Duodenal mucosa (tissue), 2 donors: ENCODE measurements at regions not wholly inside any gene's neighbourhood (a gene's known extent, or its start where the extent isn't known, plus 50 kb on each side); places are given as distances from the start of the nearest gene placed in this dataset.

Source experiments
- H3K27ac ChIP-seq: one replicate; pipeline ENCODE4 v1.7.0; 2013; ENCODE audit warnings: low read depth, low read length
- H3K27me3 ChIP-seq, 2 donors: one replicate each; pipeline ENCODE4 v1.7.0; 2013; ENCODE audit warnings: low read length in 2 of 2, control low read depth in 1 of 2; ENCODE audit not compliant: insufficient read depth in 2 of 2, control insufficient read depth in 1 of 2
- H3K36me3 ChIP-seq, 2 donors: one replicate each; pipeline ENCODE4 v1.7.0; 2013; ENCODE audit warnings: low read length in 2 of 2, control low read depth in 1 of 2; ENCODE audit not compliant: insufficient read depth in 2 of 2, control insufficient read depth in 1 of 2
- H3K4me1 ChIP-seq, 2 donors: one replicate each; pipeline ENCODE4 v1.7.0; 2013; ENCODE audit warnings: low read length in 2 of 2, control low read depth in 1 of 2; ENCODE audit not compliant: insufficient read depth in 2 of 2, control insufficient read depth in 1 of 2
- H3K4me3 ChIP-seq, 2 donors: one replicate each; pipeline ENCODE4 v1.7.0; 2013; ENCODE audit warnings: low read length in 2 of 2, low read depth in 1 of 2
- H3K9ac ChIP-seq, 2 donors: one replicate each; pipeline ENCODE4 v1.7.0; 2013; ENCODE audit warnings: low read length in 2 of 2, low read depth in 1 of 2
- H3K9me3 ChIP-seq, 2 donors: one replicate each; pipeline ENCODE4 v1.7.0; 2013; ENCODE audit warnings: low read length in 2 of 2, control low read depth in 1 of 2; ENCODE audit not compliant: control insufficient read depth in 1 of 2

DNA sequence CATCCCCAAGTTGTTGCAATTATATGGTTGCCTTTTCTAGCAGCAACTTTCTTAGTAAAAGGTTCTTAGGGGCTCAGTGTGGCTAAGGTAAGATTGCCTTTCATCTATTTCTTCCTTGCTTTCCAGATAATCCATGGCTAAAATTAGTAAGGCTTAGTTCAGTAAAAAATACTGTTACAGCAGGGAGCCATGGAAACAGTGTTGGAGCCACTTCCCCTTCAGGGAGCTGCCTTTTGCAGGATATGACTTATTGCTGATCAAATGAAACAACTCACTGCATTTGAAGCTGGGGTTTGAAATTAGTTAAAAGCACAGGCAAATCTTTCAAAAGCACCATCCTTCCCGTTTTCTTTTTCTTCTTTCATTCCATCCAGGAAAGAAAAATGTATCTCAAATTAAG, 184.3 kb downstream of the C11orf87 start:
- Histone ChIP-seq H3K27me3 (no peaks in the 10 kb centered on the region), H3K4me3 (no peak overlapping the region), H3K4me1 (no peaks in the 10 kb centered on the region), H3K9ac (no peak overlapping the region), H3K36me3 (no peaks in the 10 kb centered on the region), H3K27ac (no peak overlapping the region), H3K9me3 (peaks cover 0 to 7% of the 10 kb centered on the region in 2 donors)

DNA sequence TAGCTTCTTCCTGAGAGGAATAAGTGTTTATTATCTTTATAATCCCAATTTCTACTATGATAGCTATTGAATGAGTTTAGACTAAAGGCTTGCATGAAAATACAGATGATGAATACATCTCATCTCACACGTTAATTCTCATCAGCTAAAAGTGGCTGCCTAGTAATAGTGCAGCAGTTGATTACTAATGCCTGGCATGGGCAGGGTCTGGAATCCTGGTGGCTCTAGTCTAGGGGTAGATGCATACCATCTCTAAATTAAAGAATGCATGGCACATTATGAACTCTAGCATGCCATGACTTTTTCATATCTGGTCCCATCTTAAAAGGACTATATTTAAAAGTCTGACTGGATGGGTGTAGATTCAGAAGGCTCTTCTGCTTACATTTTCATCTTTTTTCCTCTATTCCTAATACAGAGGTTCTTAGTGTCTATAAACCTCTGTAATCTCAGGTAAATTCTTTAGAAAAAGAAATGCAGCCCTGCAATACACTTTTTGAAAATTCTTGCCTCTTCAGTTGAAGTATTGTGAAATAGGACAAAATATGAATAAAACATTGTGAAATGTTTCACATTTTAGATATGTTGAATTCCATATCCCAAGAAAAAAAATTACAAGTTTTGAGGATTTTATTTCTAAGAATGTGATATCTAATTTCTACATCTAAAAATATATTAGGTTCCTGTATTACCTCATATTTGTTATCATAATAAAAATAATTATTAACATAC, 187.6 kb downstream of the C11orf87 start:
- Histone ChIP-seq H3K36me3 (no peaks in the 10 kb centered on the region), H3K27ac (no peak overlapping the region), H3K4me1 (no peaks in the 10 kb centered on the region), H3K4me3 (no peak overlapping the region), H3K9ac (no peak overlapping the region), H3K9me3 (peaks cover 0 to 7% of the 10 kb centered on the region in 2 donors), H3K27me3 (no peaks in the 10 kb centered on the region)

DNA sequence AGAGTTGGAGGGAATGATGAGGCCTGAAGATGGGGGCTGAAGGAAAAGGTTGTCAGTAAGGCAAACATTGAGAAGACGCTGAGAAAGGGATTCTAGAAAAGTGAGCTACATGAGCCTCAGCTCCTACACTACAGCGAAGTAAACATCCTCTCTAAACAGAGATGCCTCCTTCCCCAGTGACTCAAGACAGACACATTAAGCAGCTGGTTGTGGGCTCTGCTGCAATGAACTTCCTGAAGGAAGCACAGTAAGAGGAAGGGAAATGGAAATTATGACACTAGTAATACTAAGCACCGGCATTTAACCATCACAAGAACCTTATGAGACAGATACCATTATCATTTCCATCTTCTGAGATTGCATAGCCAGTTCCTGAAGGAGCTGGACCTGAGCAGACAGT, 190.5 kb downstream of the C11orf87 start:
- Histone ChIP-seq H3K4me1 (no peaks in the 10 kb centered on the region), H3K36me3 (no peaks in the 10 kb centered on the region), H3K9ac (no peak overlapping the region), H3K27ac (no peak overlapping the region), H3K27me3 (no peaks in the 10 kb centered on the region), H3K9me3 (peaks cover 0 to 13% of the 10 kb centered on the region in 2 donors), H3K4me3 (no peak overlapping the region)

DNA sequence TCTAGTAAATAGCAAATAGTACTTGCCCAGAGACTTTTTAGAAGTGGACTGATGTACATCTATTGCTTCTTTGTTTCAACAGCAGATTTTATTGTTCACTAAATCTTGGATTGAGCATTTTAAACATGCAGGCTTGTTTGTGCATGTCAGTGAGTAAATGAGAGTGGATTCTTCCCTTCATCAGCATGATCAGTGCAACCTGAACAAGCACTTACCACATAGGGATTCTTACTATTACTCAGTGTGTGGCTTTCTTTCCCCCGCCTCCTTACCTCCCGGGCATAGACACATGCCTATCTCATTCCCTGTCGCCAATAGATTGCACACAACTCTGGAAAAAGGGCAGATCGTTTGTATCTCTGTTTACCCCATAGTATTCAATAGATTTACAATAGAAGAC, 197.5 kb downstream of the C11orf87 start:
- Histone ChIP-seq H3K27me3 (no peaks in the 10 kb centered on the region), H3K36me3 (no peaks in the 10 kb centered on the region), H3K4me3 (no peak overlapping the region), H3K9me3 (peaks cover 5 to 6% of the 10 kb centered on the region in 2 donors), H3K27ac (no peak overlapping the region), H3K4me1 (no peaks in the 10 kb centered on the region), H3K9ac (no peak overlapping the region)

DNA sequence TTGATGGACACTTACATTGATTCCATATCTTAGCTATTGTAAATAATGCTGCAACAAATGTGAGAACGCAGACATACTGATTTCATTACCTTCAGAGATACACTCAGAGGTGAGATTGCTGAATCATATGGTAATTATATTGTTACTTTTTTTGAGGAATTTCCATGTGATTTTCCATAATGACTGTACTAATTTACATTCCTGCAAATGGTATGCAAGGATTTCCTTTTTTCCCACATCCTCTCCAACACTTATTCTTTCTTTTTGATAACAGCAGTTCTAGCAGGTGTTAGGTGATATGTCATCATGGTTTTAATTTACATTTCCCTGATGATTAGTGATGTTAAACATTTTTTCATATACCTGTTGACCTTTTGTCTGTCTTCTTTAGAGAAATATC, 207.7 kb downstream of the C11orf87 start:
- H3K9me3 ChIP-seq: peaks cover 4 to 5% of the 10 kb centered on the region in 2 donors
- no peak overlapping the region for H3K27ac ChIP-seq
- H3K4me3 ChIP-seq: no peak overlapping the region

DNA sequence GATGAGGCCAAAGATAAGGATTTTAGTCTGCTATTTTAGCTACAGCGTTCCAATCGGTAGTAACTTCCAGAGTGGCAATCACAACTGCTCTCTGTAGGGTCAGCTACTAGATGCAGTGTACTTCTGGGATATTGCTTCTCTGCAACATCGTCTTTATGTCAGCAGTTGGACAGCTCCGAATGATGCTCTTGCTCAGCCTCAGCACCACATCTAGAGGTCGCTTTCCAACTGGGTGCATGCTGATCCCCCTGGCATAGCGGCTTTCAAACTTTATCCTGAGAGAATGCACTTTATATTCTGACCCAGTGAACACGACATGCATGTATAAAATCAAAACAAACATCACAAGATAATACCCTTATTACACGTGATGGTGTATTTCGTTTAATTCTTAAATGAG, 219.6 kb downstream of the C11orf87 start:
- Histone ChIP-seq H3K36me3 (no peaks in the 10 kb centered on the region), H3K9me3 (peaks cover 0 to 1% of the 10 kb centered on the region in 2 donors), H3K9ac (no peak overlapping the region), H3K27me3 (no peaks in the 10 kb centered on the region), H3K27ac (no peak overlapping the region), H3K4me3 (no peak overlapping the region), H3K4me1 (no peaks in the 10 kb centered on the region)

More for the DNA sequence above, 207.7 kb downstream of the C11orf87 start:
- Histone ChIP-seq H3K27me3 (no peaks in the 10 kb centered on the region), H3K9ac (no peak overlapping the region), H3K4me1 (no peaks in the 10 kb centered on the region), H3K36me3 (no peaks in the 10 kb centered on the region)

DNA sequence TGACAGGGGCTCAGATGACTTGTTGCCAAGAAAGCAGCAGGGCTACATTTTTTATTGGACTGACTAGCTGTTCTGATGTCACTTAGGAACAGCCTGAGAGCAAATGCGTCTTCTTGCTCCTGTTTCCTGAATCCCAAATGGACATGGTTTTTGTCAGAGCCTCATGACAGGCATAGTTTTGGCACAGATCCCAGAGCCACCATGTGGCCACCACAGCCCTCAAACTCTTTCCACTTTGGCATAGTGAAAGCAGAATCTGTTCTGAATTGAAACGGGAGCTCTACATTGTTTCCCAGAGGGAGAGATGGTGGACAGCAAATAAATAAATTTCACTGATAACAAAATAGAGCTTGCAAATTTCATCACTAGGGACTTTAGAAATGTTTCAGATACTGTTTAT, 222.2 kb downstream of the C11orf87 start:
- H3K9me3 ChIP-seq: no peaks in the 10 kb centered on the region
- H3K4me3 ChIP-seq: no peak overlapping the region
- H3K27ac ChIP-seq: no peak overlapping the region
- no peaks in the 10 kb centered on the region for H3K4me1 ChIP-seq
- no peaks in the 10 kb centered on the region for H3K27me3 ChIP-seq
- H3K9ac ChIP-seq: no peak overlapping the region
- H3K36me3 ChIP-seq: no peaks in the 10 kb centered on the region

DNA sequence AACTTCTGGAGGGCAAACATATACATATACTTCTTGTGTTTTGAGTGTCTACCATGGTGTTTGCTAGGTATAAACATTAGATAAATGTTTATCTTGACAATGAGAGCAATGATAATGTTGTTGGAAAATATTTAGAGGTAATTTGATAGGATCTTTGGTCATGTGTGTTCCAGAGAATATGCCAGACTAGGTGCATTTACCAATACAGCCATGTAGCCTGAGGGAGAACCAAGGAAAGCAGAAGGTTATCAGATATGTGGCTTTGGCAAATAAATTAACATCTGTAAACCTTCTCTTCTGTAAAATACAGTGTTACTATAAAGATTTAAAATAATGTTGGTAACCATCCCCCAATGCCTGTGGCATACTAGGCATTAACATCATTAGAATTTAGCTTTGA, 226.8 kb downstream of the C11orf87 start:
- Histone ChIP-seq H3K9ac (no peak overlapping the region), H3K36me3 (no peaks in the 10 kb centered on the region), H3K9me3 (no peaks in the 10 kb centered on the region), H3K27me3 (no peaks in the 10 kb centered on the region), H3K4me1 (no peaks in the 10 kb centered on the region), H3K27ac (no peak overlapping the region), H3K4me3 (no peak overlapping the region)

DNA sequence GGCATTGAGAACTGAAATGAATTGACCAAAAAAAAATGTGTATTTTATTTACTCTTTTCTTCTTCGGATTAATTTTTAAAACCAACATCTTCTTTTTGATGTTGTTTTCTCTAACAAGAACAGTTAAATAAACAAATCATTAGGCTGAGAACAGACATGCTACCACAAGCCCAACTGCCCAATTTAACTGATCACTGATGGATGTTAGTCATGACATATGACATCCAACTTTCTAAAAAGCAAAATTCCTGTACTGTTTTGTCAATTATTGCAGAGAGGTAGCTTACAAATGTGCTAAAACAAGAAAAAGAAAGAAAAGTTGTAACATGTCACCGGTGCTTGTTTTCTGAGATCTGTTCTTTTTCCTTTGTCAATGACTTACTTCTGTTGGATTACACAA, 232.1 kb downstream of the C11orf87 start:
- Histone ChIP-seq H3K27me3 (no peaks in the 10 kb centered on the region), H3K9ac (no peak overlapping the region), H3K4me3 (no peak overlapping the region), H3K27ac (no peak overlapping the region), H3K9me3 (no peaks in the 10 kb centered on the region), H3K36me3 (no peaks in the 10 kb centered on the region), H3K4me1 (no peaks in the 10 kb centered on the region)

DNA sequence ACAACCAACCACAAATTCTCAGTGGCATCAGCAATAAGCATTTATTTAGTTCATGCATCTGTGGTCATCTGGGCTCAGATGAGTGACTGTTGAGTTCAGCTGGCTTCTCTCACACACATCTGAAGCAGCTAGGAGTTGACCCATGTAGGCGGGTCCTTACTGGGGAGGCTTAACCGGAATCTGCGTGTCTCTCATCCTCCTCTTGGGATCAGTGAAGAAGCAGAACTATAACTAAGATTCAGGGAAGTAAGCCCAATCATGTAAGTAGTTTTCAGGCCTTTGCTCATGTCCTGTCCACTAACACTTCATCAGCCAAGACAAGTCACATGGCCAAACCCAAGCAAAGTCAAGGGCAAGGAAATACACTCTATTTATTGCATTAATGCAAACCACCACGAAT, 236.2 kb downstream of the C11orf87 start:
- Histone ChIP-seq H3K4me1 (no peaks in the 10 kb centered on the region), H3K27ac (no peak overlapping the region), H3K4me3 (no peak overlapping the region), H3K36me3 (no peaks in the 10 kb centered on the region), H3K27me3 (no peaks in the 10 kb centered on the region), H3K9ac (no peak overlapping the region), H3K9me3 (no peaks in the 10 kb centered on the region)
